ENCODE measurements at regions not wholly inside any gene's neighbourhood (a gene's known extent, or its start where the extent isn't known, plus 50 kb on each side); places are given as distances from the start of the nearest gene placed in this dataset.
"Not testable (repeated sequence)": the region's sequence is repeated elsewhere in the genome, so short reads cannot be mapped to it uniquely, and the experiment has no call there.

DNA sequence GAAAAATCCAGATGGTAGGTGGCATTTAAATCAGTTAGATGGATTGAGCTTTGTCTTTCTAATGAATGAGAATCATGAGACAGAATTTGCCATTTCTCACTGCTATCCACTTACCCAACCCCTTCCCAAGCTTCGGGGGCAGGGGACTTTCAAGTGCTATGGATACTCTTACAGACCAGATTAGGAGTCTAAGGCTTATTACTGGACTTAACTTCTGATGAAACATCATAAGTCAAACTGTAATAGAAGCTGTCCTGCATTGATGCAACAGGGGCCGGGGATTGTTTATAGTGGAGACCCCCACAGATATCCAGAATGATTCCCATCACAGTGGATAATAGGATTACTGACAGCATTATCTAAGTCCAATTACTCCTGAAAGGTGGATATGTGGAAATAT is 267.0 kb downstream of the NUF2 start:
- Mint-ChIP-seq H3K4me3 (ENCODE audit: unreplicated experiment) (no peak overlapping the region), H3K27ac (ENCODE audit: unreplicated experiment) (no peak overlapping the region), H3K9me3 (ENCODE audit: unreplicated experiment) (no peaks in the 10 kb centered on the region), H3K4me1 (ENCODE audit: unreplicated experiment) (no peaks in the 10 kb centered on the region), H3K27me3 (ENCODE audit: unreplicated experiment) (no peaks in the 10 kb centered on the region), H3K36me3 (ENCODE audit: unreplicated experiment) (no peaks in the 10 kb centered on the region)
- TF ChIP-seq CTCF (IDR thresholded peaks at IDR 0.05): no peak
- no peak for DNase-seq (ENCODE audit: extremely low spot score, unreplicated experiment)

GRCh38 chr1:163589735-163590134 is 268.0 kb downstream of the NUF2 start:
- H3K27ac Mint-ChIP-seq (ENCODE audit: unreplicated experiment): no peak overlapping the region
- H3K9me3 Mint-ChIP-seq (ENCODE audit: unreplicated experiment): no peaks in the 10 kb centered on the region
- no peaks in the 10 kb centered on the region for H3K36me3 Mint-ChIP-seq (ENCODE audit: unreplicated experiment)
- no peak overlapping the region for H3K4me3 Mint-ChIP-seq (ENCODE audit: unreplicated experiment)
- H3K27me3 Mint-ChIP-seq (ENCODE audit: unreplicated experiment): no peaks in the 10 kb centered on the region
- no peak for DNase-seq (ENCODE audit: extremely low spot score, unreplicated experiment)
- no peak for TF ChIP-seq CTCF (IDR thresholded peaks at IDR 0.05)
- no peaks in the 10 kb centered on the region for H3K4me1 Mint-ChIP-seq (ENCODE audit: unreplicated experiment)

DNA sequence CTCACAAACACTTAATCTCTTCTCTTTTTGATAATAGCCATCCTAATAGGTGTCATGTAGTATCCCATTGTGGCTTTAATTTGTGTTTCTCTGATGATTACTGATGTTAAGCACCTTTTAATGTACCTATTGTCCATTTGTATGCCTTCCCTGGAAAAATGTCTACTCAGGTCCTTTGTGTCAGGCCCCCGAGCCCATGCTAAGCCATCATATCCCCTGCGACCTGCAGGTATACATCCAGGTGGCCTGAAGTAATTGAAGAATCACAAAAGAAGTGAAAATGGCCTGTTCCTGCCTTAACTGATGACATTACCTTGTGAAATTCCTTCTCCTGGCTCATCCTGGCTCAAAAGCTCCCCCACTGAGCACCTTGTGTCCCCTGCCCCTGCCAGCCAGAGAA is 269.4 kb downstream of the NUF2 start:
- not testable (repeated sequence) for H3K4me3 Mint-ChIP-seq (ENCODE audit: unreplicated experiment); H3K9me3 Mint-ChIP-seq (ENCODE audit: unreplicated experiment); H3K27me3 Mint-ChIP-seq (ENCODE audit: unreplicated experiment); H3K36me3 Mint-ChIP-seq (ENCODE audit: unreplicated experiment); H3K4me1 Mint-ChIP-seq (ENCODE audit: unreplicated experiment); DNase-seq (ENCODE audit: extremely low spot score, unreplicated experiment); H3K27ac Mint-ChIP-seq (ENCODE audit: unreplicated experiment)

DNA sequence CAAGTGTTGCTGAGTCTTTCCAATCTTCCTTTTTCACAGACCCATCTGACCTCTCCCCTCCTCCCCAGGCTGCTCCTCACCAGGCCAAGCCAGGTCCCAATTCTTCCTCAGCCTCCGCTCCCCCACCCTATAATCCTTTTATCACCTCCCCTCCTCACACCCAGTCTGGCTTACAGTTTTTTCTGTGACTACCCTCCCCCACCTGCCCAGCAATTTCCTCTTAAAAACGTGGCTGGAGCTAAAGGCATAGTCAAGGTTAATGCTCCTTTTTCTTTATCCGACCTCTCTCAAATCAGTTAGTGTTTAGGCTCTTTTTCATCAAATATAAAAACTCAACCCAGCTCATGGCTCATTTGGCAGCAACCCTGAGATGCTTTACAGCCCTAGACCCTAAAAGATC is 270.9 kb downstream of the NUF2 start:
- H3K9me3 Mint-ChIP-seq (ENCODE audit: unreplicated experiment); H3K36me3 Mint-ChIP-seq (ENCODE audit: unreplicated experiment); H3K4me1 Mint-ChIP-seq (ENCODE audit: unreplicated experiment); H3K27me3 Mint-ChIP-seq (ENCODE audit: unreplicated experiment); DNase-seq (ENCODE audit: extremely low spot score, unreplicated experiment); H3K27ac Mint-ChIP-seq (ENCODE audit: unreplicated experiment); H3K4me3 Mint-ChIP-seq (ENCODE audit: unreplicated experiment): not testable (repeated sequence)

DNA sequence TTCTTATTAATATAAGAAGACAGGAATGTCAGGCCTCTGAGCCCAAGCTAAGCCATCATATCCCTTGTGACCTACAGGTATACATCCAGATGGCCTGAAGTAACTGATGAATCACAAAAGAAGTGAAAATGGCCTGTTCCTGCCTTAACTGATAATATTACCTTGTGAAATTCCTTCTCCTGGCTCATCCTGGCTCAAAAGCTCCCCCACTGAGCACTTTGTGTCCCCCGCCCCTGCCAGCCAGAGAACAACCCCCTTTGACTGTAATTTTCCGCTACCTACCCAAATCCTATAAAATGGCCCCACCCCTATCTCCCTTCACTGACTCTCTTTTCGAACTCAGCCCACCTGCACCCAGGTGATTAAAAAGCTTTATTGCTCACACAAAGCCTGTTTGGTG is 274.4 kb downstream of the NUF2 start:
- not testable (repeated sequence) for H3K27me3 Mint-ChIP-seq (ENCODE audit: unreplicated experiment); H3K4me1 Mint-ChIP-seq (ENCODE audit: unreplicated experiment); H3K27ac Mint-ChIP-seq (ENCODE audit: unreplicated experiment); H3K9me3 Mint-ChIP-seq (ENCODE audit: unreplicated experiment); H3K4me3 Mint-ChIP-seq (ENCODE audit: unreplicated experiment); H3K36me3 Mint-ChIP-seq (ENCODE audit: unreplicated experiment); DNase-seq (ENCODE audit: extremely low spot score, unreplicated experiment)

- Mint-ChIP-seq H3K27ac (ENCODE audit: unreplicated experiment) (no peak overlapping the region), H3K9me3 (ENCODE audit: unreplicated experiment) (no peaks in the 10 kb centered on the region), H3K4me1 (ENCODE audit: unreplicated experiment) (no peaks in the 10 kb centered on the region), H3K27me3 (ENCODE audit: unreplicated experiment) (no peaks in the 10 kb centered on the region), H3K36me3 (ENCODE audit: unreplicated experiment) (no peaks in the 10 kb centered on the region), H3K4me3 (ENCODE audit: unreplicated experiment) (no peak overlapping the region)
- no peak for DNase-seq (ENCODE audit: extremely low spot score, unreplicated experiment)
- TF ChIP-seq CTCF (IDR thresholded peaks at IDR 0.05): no peak
Observed at GRCh38 chr1:163596541-163597258, 274.9 kb downstream of the NUF2 start.
